Suprapubic skin (tissue), 4 donors: ENCODE measurements at regions not wholly inside any gene's neighbourhood (a gene's known extent, or its start where the extent isn't known, plus 50 kb on each side); places are given as distances from the start of the nearest gene placed in this dataset.
A peak's percentile ranks its signal among the peaks of the same experiment; 100 is the strongest.

ENCODE experiments used
- DNase-seq, 2 donors: peaks; one replicate each; pipeline ENCODE4 v3.0.0-alpha.2; 2019; ENCODE audit warnings: low spot score in 2 of 2
- H3K27ac ChIP-seq: fragments of 200-600 bp; sonication (generic); one replicate; pipeline ENCODE4 v1.5.1; 2019
- H3K27me3 ChIP-seq: fragments of 200-600 bp; sonication (generic); one replicate; pipeline ENCODE4 v1.5.1; 2019
- H3K36me3 ChIP-seq: fragments of 200-600 bp; sonication (generic); one replicate; pipeline ENCODE4 v1.5.1; 2019
- H3K4me1 ChIP-seq: fragments of 200-600 bp; sonication (generic); one replicate; pipeline ENCODE4 v1.5.1; 2019
- H3K4me3 ChIP-seq: fragments of 200-600 bp; sonication (generic); one replicate; pipeline ENCODE4 v1.5.1; 2019; ENCODE audit warnings: mild to moderate bottlenecking
- H3K9me3 ChIP-seq: fragments of 200-600 bp; sonication (generic); one replicate; pipeline ENCODE4 v1.5.1; 2019
- CTCF ChIP-seq, 2 donors: fragments of 200-600 bp in 1 of 2; fragments of 450-650 bp in 1 of 2; sonication (generic) in 1 of 2; IDR thresholded peaks; one replicate each; pipeline ENCODE4 v1.5.1; 2016 to 2019; ENCODE audit warnings: antibody characterized with exemption in 2 of 2, mild to moderate bottlenecking in 1 of 2, moderate library complexity in 1 of 2
- EP300 ChIP-seq: sonication (generic); formaldehyde crosslinking; IDR thresholded peaks from one replicate; pipeline ENCODE4 v1.6.1; 2017; ENCODE audit warnings: antibody characterized with exemption
- POLR2A ChIP-seq, 2 donors: fragments of 450-650 bp; IDR thresholded peaks; one replicate each; pipeline ENCODE4 v1.6.1; 2017; ENCODE audit warnings: antibody characterized with exemption in 2 of 2, mild to moderate bottlenecking in 2 of 2, moderate library complexity in 2 of 2
- POLR2AphosphoS5 ChIP-seq, 3 donors: sonication (generic); formaldehyde crosslinking; IDR thresholded peaks; one replicate each; pipeline ENCODE4 v1.6.1; 2017; ENCODE audit warnings: antibody characterized with exemption in 3 of 3
- WGBS: methylation state at CpG from one replicate; pipeline ENCODE4 v1.1.5; 2018; 5-methylcytosine and 5-hydroxymethylcytosine counted together

- Histone ChIP-seq H3K9me3 (no peaks in the 10 kb centered on the region), H3K27ac (no peak overlapping the region), H3K4me3 (no peak overlapping the region), H3K4me1 (peaks cover 3% of the 10 kb centered on the region), H3K27me3 (peaks cover 2% of the 10 kb centered on the region), H3K36me3 (no peaks in the 10 kb centered on the region)
- DNase-seq = no peak
- 53% methylated on average over 4 of the region's 4 CpGs for WGBS
- no peak for TF ChIP-seq EP300
- no peak for TF ChIP-seq POLR2AphosphoS5 (IDR thresholded peaks at IDR 0.05)
- TF ChIP-seq POLR2A (IDR thresholded peaks at IDR 0.05) = no peak
- TF ChIP-seq CTCF (IDR thresholded peaks at IDR 0.05) = no peak
Observed at GRCh38 chr4:185956544-185956940, 112.4 kb upstream of the TLR3 start.

- Histone ChIP-seq H3K9me3 (no peaks in the 10 kb centered on the region), H3K27ac (no peak overlapping the region), H3K4me3 (no peak overlapping the region), H3K4me1 (peaks cover 3% of the 10 kb centered on the region), H3K27me3 (peaks cover 2% of the 10 kb centered on the region), H3K36me3 (no peaks in the 10 kb centered on the region)
- no peak for DNase-seq
- no peak for TF ChIP-seq POLR2A (IDR thresholded peaks at IDR 0.05)
- TF ChIP-seq POLR2AphosphoS5 (IDR thresholded peaks at IDR 0.05) = no peak
- no peak for TF ChIP-seq CTCF (IDR thresholded peaks at IDR 0.05)
- no peak for TF ChIP-seq EP300
- WGBS = 90% methylated on average over 3 of the region's 3 CpGs
Observed at GRCh38 chr4:185958094-185958747, 110.7 kb upstream of the TLR3 start.

GRCh38 chr4:185965426-185966384 lies 103.3 kb upstream of the TLR3 start:
- TF ChIP-seq POLR2AphosphoS5 (IDR thresholded peaks at IDR 0.05) = no peak
- TF ChIP-seq CTCF (IDR thresholded peaks at IDR 0.05) = no peak
- TF ChIP-seq POLR2A (IDR thresholded peaks at IDR 0.05) = no peak
- no peak for TF ChIP-seq EP300
- Histone ChIP-seq H3K9me3 (no peaks in the 10 kb centered on the region), H3K4me1 (peaks cover 4% of the 10 kb centered on the region), H3K4me3 (no peak overlapping the region), H3K27me3 (no peaks in the 10 kb centered on the region), H3K36me3 (no peaks in the 10 kb centered on the region), H3K27ac (peak overlapping the region; percentile 29)
- 71% methylated on average over 15 of the region's 15 CpGs for WGBS
- DNase-seq = no peak

GRCh38 chr4:185966549-185966948 lies 102.4 kb upstream of the TLR3 start:
- Histone ChIP-seq H3K4me1 (peaks cover 4% of the 10 kb centered on the region), H3K9me3 (no peaks in the 10 kb centered on the region), H3K27ac (no peak overlapping the region), H3K27me3 (no peaks in the 10 kb centered on the region), H3K36me3 (no peaks in the 10 kb centered on the region), H3K4me3 (no peak overlapping the region)
- TF ChIP-seq POLR2A (IDR thresholded peaks at IDR 0.05) (no peak), CTCF (IDR thresholded peaks at IDR 0.05) (no peak), EP300 (no peak), POLR2AphosphoS5 (IDR thresholded peaks at IDR 0.05) (no peak)
- DNase-seq = no peak
- 88% methylated on average over 8 of the region's 8 CpGs for WGBS
